CD4-positive, alpha-beta memory T cell (primary cell): ENCODE measurements at regions not wholly inside any gene's neighbourhood (a gene's known extent, or its start where the extent isn't known, plus 50 kb on each side); places are given as distances from the start of the nearest gene placed in this dataset.

Source experiments
- CTCF ChIA-PET: fragments of 350-600 bp; sonication (Branson Sonifier 250); formaldehyde crosslinking; loops from one replicate; lab custom pipeline; 2021; ENCODE audit warnings: inconsistent platforms; ENCODE audit not compliant: partially characterized antibody; lab: Charles Lee
- POLR2A ChIA-PET: fragments of 350-600 bp; sonication (Branson Sonifier 250); formaldehyde crosslinking; loops from one replicate; lab custom pipeline; 2021; ENCODE audit not compliant: partially characterized antibody; lab: Charles Lee
- DNase-seq, 5 donors: peaks; one replicate each; pipeline versions ENCODE4 v3.0.0 to v3.0.0-alpha.2; 2020 to 2022; ENCODE audit warnings: mixed read lengths in 1 of 5
- H3K27ac ChIP-seq: one replicate; pipeline ENCODE4 v1.7.0; 2013; ENCODE audit warnings: low read depth, low read length
- H3K27me3 ChIP-seq: 2 replicates; pipeline ENCODE4 v1.7.0; 2013; ENCODE audit warnings: mild to moderate bottlenecking, low read length, moderate library complexity; ENCODE audit not compliant: insufficient read depth
- H3K36me3 ChIP-seq: 2 replicates; pipeline ENCODE4 v1.7.0; 2013; ENCODE audit warnings: mild to moderate bottlenecking, low read length, moderate library complexity; ENCODE audit not compliant: insufficient read depth
- H3K4me1 ChIP-seq: 2 replicates; pipeline ENCODE4 v1.7.0; 2013; ENCODE audit warnings: mild to moderate bottlenecking, low read length, moderate library complexity; ENCODE audit not compliant: insufficient read depth
- H3K4me3 ChIP-seq, 2 donors: one replicate each; pipeline ENCODE4 v1.7.0; 2013; ENCODE audit warnings: low read length in 2 of 2, mild to moderate bottlenecking in 1 of 2
- H3K9me3 ChIP-seq, 2 donors: one replicate each; pipeline ENCODE4 v1.7.0; 2013; ENCODE audit warnings: low read length in 2 of 2, control low read depth in 1 of 2; ENCODE audit not compliant: control insufficient read depth in 1 of 2
- H3K27ac Mint-ChIP-seq, 7 donors: one replicate each; pipeline ENCODE4 v1.8.0; 2020 to 2021; ENCODE audit warnings: mixed read lengths in 7 of 7, mild to moderate bottlenecking in 6 of 7, inconsistent platforms in 3 of 7, moderate library complexity in 3 of 7
- H3K27me3 Mint-ChIP-seq, 2 donors: one replicate each; pipeline ENCODE4 v1.8.0; 2020 to 2021; ENCODE audit warnings: mixed read lengths in 2 of 2
- H3K36me3 Mint-ChIP-seq, 2 donors: one replicate each; pipeline ENCODE4 v1.8.0; 2020 to 2021; ENCODE audit warnings: mixed read lengths in 2 of 2, inconsistent platforms in 1 of 2, mild to moderate bottlenecking in 1 of 2
- H3K4me1 Mint-ChIP-seq, 4 donors: one replicate each; pipeline ENCODE4 v1.8.0; 2020 to 2021; ENCODE audit warnings: mixed read lengths in 4 of 4, mild to moderate bottlenecking in 1 of 4
- H3K4me3 Mint-ChIP-seq, 8 donors: one replicate each; pipeline ENCODE4 v1.8.0; 2020 to 2021; ENCODE audit warnings: mixed read lengths in 8 of 8, mild to moderate bottlenecking in 7 of 8, moderate library complexity in 6 of 8, inconsistent platforms in 3 of 8
- H3K9me3 Mint-ChIP-seq, 8 donors: one replicate each; pipeline ENCODE4 v1.8.0; 2020 to 2021; ENCODE audit warnings: mixed read lengths in 8 of 8, mild to moderate bottlenecking in 5 of 8, inconsistent platforms in 3 of 8, moderate library complexity in 1 of 8
- intact Hi-C: fragments of 100-400 bp; cut with micrococcal nuclease; formaldehyde crosslinking; loops from one replicate; pipeline ENCODE4 v1.15.1; 2023

DNA sequence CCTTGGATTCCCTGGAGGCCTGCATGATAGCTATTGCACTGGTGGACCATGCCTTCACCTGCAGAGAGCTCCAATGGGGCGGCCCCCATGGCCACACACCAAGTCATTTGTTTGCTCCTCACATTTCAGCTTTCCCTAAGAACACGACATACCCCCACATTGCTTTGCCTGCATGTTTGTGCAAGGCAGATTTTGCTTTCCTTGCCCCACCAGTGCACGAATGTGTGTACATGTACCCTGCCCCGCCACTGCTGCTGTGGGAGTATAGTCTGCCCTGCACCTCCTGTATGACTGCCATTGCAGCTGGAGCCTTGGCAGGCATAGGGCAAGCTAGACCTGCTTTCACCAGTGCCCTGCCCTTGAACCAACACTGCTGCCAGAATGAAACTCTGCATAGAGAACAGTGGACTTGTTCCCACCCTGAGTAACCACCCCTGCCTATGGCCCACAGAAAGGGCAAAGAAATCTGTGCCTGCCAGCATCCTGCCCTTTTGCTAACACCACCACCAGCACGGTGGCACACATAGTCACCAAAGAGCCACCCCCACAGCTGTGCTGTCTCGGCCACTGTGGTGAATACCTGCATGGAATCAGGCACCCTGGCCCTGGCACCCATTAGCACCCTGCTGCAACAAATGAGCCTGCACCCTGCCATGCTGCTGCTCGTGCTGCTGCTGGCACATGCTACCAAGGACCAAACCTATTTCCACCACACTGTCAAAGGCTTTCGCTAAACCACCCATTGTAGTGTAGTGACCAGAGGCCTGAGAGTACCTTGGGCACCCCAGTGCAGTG lies 661.7 kb upstream of the FAM241A start:
- Mint-ChIP-seq H3K27ac (peak overlapping the region in 1 of 7 donors; percentile 54), H3K4me3 (no peak overlapping the region), H3K27me3 (no peaks in the 10 kb centered on the region), H3K36me3 (no peaks in the 10 kb centered on the region), H3K9me3 (peaks cover 6 to 28% (median 14%) of the 10 kb centered on the region in 8 donors), H3K4me1 (no peaks in the 10 kb centered on the region)
- DNase-seq: peak in 1 of 5 donors; percentile 31
- intact Hi-C loops: no loop called here
- Histone ChIP-seq H3K27me3 (no peaks in the 10 kb centered on the region), H3K4me1 (no peaks in the 10 kb centered on the region), H3K27ac (no peak overlapping the region), H3K9me3 (no peaks in the 10 kb centered on the region), H3K4me3 (no peak overlapping the region), H3K36me3 (no peaks in the 10 kb centered on the region)
- ChIA-PET POLR2A (no interaction called here), CTCF (no interaction called here)

DNA sequence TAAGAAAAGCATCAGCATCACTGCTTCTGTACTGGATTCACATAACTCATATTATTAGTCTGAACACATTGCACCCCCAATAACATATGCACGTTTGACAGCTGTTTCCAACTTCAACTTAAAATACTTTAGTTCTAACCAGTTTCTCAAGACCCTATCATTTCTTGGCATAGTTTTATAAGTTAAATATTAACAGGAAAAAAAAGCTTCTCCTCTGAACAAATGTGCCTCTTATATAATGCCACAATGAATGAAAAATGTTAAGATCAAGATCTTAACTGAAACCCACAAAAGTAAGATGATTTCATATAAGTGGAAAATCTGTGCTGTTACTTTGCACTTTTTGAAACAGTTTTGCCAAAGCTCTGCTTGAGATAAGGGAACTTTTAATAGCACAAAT lies 652.8 kb upstream of the FAM241A start:
- peaks cover 0 to 13% (median 4%) of the 10 kb centered on the region in 8 donors for H3K9me3 Mint-ChIP-seq
- H3K27ac ChIP-seq: no peak overlapping the region
- no peak for DNase-seq
- H3K27me3 ChIP-seq: no peaks in the 10 kb centered on the region
- no peaks in the 10 kb centered on the region for H3K4me1 ChIP-seq
- no peaks in the 10 kb centered on the region for H3K36me3 ChIP-seq
- ChIA-PET POLR2A (no interaction called here), CTCF (no interaction called here)
- H3K27me3 Mint-ChIP-seq: no peaks in the 10 kb centered on the region
- H3K4me3 Mint-ChIP-seq: no peak overlapping the region
- H3K4me3 ChIP-seq: no peak overlapping the region
- no peaks in the 10 kb centered on the region for H3K9me3 ChIP-seq
- no peaks in the 10 kb centered on the region for H3K4me1 Mint-ChIP-seq
- H3K36me3 Mint-ChIP-seq: no peaks in the 10 kb centered on the region
- H3K27ac Mint-ChIP-seq: no peak overlapping the region
- intact Hi-C loops: no loop called here

DNA sequence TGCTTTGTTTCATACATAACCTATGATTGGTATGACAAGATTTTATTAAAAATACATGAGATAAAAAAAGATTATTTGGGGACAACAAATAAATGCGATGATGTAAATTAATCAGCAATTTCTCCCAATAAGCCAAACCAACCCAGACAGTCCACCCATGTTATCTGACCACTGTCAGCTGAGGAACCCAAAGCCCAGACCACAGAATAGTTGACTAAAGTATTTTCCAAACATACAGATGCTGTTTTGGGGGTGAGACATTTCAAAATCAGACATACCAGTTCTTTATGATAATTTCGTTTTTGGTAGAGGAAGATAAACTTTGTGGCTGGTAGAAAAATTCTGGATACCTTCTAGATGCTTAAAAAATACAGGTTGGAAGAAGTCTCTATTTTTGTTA lies 650.8 kb upstream of the FAM241A start:
- Mint-ChIP-seq H3K27ac (no peak overlapping the region), H3K4me3 (no peak overlapping the region), H3K36me3 (no peaks in the 10 kb centered on the region), H3K9me3 (peaks cover 0 to 7% (median 4%) of the 10 kb centered on the region in 8 donors), H3K27me3 (no peaks in the 10 kb centered on the region), H3K4me1 (no peaks in the 10 kb centered on the region)
- Histone ChIP-seq H3K9me3 (no peaks in the 10 kb centered on the region), H3K27ac (no peak overlapping the region), H3K4me1 (no peaks in the 10 kb centered on the region), H3K27me3 (no peaks in the 10 kb centered on the region), H3K36me3 (no peaks in the 10 kb centered on the region), H3K4me3 (no peak overlapping the region)
- POLR2A ChIA-PET: no interaction called here
- intact Hi-C loops: no loop called here
- CTCF ChIA-PET: no interaction called here
- no peak for DNase-seq

GRCh38 chr4:111494971-111495370 lies 650.3 kb upstream of the FAM241A start:
- no peak overlapping the region for H3K27ac Mint-ChIP-seq
- H3K9me3 ChIP-seq: no peaks in the 10 kb centered on the region
- H3K27ac ChIP-seq: no peak overlapping the region
- no peaks in the 10 kb centered on the region for H3K4me1 ChIP-seq
- H3K27me3 Mint-ChIP-seq: no peaks in the 10 kb centered on the region
- H3K27me3 ChIP-seq: no peaks in the 10 kb centered on the region
- H3K4me3 Mint-ChIP-seq: no peak overlapping the region
- POLR2A ChIA-PET: no interaction called here
- CTCF ChIA-PET: no interaction called here
- no peaks in the 10 kb centered on the region for H3K36me3 Mint-ChIP-seq
- DNase-seq: no peak
- intact Hi-C loops: no loop called here
- H3K9me3 Mint-ChIP-seq: peaks cover 0 to 7% (median 4%) of the 10 kb centered on the region in 8 donors
- H3K36me3 ChIP-seq: no peaks in the 10 kb centered on the region
- no peak overlapping the region for H3K4me3 ChIP-seq
- H3K4me1 Mint-ChIP-seq: no peaks in the 10 kb centered on the region

GRCh38 chr4:111499291-111499690 lies 646.0 kb upstream of the FAM241A start:
- H3K9me3 Mint-ChIP-seq: peaks cover 0 to 7% (median 3%) of the 10 kb centered on the region in 8 donors
- ChIA-PET CTCF (no interaction called here), POLR2A (no interaction called here)
- H3K4me3 Mint-ChIP-seq: no peak overlapping the region
- intact Hi-C loops: no loop called here
- no peak for DNase-seq
- H3K36me3 Mint-ChIP-seq: no peaks in the 10 kb centered on the region
- no peak overlapping the region for H3K27ac ChIP-seq
- no peaks in the 10 kb centered on the region for H3K27me3 Mint-ChIP-seq
- H3K4me3 ChIP-seq: no peak overlapping the region
- no peaks in the 10 kb centered on the region for H3K27me3 ChIP-seq
- H3K4me1 ChIP-seq: no peaks in the 10 kb centered on the region
- H3K4me1 Mint-ChIP-seq: no peaks in the 10 kb centered on the region
- no peaks in the 10 kb centered on the region for H3K9me3 ChIP-seq
- no peaks in the 10 kb centered on the region for H3K36me3 ChIP-seq
- H3K27ac Mint-ChIP-seq: no peak overlapping the region

- CTCF ChIA-PET: no interaction called here
- H3K36me3 ChIP-seq: no peaks in the 10 kb centered on the region
- no peak for DNase-seq
- POLR2A ChIA-PET: no interaction called here
- H3K27me3 ChIP-seq: no peaks in the 10 kb centered on the region
- Mint-ChIP-seq H3K27me3 (no peaks in the 10 kb centered on the region), H3K4me1 (no peaks in the 10 kb centered on the region), H3K4me3 (no peak overlapping the region), H3K27ac (no peak overlapping the region), H3K36me3 (no peaks in the 10 kb centered on the region), H3K9me3 (peaks cover 0 to 10% (median 3%) of the 10 kb centered on the region in 8 donors)
- H3K4me1 ChIP-seq: no peaks in the 10 kb centered on the region
- H3K27ac ChIP-seq: no peak overlapping the region
- intact Hi-C loops: no loop called here
- H3K9me3 ChIP-seq: no peaks in the 10 kb centered on the region
- no peak overlapping the region for H3K4me3 ChIP-seq
Measured at GRCh38 chr4:111499706-111500105, 645.5 kb upstream of the FAM241A start.

- Histone ChIP-seq H3K36me3 (no peaks in the 10 kb centered on the region), H3K9me3 (no peaks in the 10 kb centered on the region), H3K4me3 (no peak overlapping the region), H3K27me3 (no peaks in the 10 kb centered on the region), H3K4me1 (no peaks in the 10 kb centered on the region), H3K27ac (no peak overlapping the region)
- ChIA-PET POLR2A (no interaction called here), CTCF (interaction anchor here (0.6 kb wide), 1 partner anchor 14 kb away, joined by 3 read pairs; no protein-coding TSS in a partner anchor)
- no peak overlapping the region for H3K27ac Mint-ChIP-seq
- intact Hi-C loops: no loop called here
- H3K27me3 Mint-ChIP-seq: no peaks in the 10 kb centered on the region
- no peak for DNase-seq
- no peaks in the 10 kb centered on the region for H3K4me1 Mint-ChIP-seq
- H3K9me3 Mint-ChIP-seq: peaks cover 0 to 10% (median 3%) of the 10 kb centered on the region in 8 donors
- no peak overlapping the region for H3K4me3 Mint-ChIP-seq
- H3K36me3 Mint-ChIP-seq: no peaks in the 10 kb centered on the region
Measured at GRCh38 chr4:111500858-111501257, 644.4 kb upstream of the FAM241A start.
